Activated CD4-positive, alpha-beta T cell treated with anti-CD3 and anti-CD28 coated beads, Interleukin-2, Interleukin-4, amounts not matched to agents 100 ng/mL and 50 ng/mL, durations not matched to agents 16 hours and 8 hours (primary cell): ENCODE measurements at regions not wholly inside any gene's neighbourhood (a gene's known extent, or its start where the extent isn't known, plus 50 kb on each side); places are given as distances from the start of the nearest gene placed in this dataset.

Experiments
- DNase-seq: peaks from one replicate; pipeline ENCODE4 v3.0.0-alpha.2; 2020; ENCODE audit warnings: low spot score

DNA sequence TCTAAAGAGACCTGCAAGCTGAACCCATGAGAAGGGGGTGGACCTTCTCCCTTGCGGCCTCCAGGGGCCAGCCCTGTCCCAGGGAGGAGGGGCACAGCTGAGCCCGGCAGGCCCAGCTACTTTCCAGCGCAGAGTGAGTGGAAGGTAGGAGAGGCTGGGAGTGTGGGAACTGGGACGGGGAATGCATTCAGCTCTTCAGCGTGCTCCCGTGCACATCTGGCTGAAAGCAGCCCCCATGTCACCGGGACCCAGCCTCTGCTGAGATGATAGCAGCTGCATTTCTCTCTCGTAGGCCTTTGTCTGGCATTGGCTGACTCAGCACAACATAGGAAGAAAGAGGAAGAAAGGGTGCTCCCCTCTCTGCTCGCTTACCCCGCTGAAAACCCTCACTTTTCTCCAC lies 951.5 kb downstream of the TBC1D22A start:
- no peak for DNase-seq

DNA sequence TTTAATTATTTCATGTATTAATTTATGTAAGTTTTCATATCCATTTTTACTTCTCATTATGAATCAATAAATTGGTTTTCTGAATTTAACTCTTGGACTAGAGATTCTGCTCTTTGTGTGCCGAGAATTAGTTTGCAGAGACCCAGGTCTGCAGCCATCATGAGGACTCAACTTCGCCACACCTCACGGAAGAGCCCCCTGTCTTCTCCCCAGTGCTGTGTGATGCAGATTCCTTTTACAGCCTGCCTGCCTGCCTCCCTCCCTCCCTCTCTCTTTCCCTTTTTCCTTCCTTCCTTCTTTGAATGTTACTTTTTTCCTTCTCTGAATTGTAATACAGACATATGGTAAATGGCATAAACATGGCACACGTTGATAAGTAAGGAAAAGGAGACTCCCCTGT lies 947.7 kb downstream of the TBC1D22A start:
- no peak for DNase-seq

DNA sequence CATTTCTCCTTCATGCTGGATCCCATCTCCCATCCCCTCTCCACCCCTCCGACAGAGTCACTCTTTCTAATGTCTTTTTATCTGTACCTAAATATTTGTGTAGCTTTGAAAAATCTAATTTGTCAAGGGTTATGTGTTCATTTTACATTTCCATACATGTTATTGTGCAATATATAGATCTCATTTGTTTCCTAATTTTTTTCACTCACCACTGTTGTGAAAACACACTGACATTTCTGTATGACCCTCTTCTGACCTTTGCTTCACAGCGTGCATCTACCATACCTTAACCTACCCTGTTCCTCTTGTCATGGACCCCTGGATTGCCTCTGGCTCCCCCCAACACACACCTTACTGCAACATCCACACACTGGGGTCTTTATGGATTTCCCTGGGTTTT lies 942.9 kb downstream of the TBC1D22A start:
- no peak for DNase-seq

DNA sequence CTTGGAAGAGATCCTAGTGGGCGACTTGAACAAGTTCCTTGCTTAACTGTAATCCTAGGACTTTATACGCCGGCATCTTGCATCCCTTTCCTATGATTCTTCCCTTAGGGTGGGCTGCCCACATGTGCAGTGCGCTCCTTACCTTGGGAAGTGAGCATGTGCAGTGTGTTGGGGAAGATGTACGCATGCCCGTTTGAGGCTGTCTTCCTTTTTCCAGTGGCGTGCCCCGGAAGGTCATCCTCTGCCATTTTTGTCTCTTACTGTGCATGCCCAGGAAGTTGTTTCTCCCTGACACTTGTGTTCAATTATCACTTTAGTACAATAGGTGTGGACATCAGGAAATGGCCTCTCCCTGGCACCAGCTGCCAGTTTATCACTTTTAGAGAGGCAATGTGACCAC lies 936.5 kb downstream of the TBC1D22A start:
- no peak for DNase-seq

DNA sequence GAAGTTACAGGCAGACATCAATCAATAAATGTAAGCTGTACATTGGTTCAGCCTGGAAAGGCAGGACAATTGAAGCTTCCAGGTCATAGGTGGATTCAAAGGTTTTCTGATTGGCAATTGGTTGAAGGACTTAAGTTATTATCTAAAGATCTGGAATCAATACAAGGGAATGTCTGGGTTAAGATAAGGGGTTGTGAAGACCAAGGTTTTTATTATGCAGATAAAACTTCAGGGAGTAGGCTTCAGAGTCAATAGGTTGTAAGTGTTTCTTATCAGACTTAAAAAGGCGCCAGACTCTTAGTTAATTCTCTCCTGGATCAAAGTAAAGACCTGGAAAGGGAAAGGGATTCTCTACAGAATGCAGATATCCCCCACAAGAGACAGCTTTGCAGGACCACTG lies 935.4 kb downstream of the TBC1D22A start:
- DNase-seq: no peak

DNA sequence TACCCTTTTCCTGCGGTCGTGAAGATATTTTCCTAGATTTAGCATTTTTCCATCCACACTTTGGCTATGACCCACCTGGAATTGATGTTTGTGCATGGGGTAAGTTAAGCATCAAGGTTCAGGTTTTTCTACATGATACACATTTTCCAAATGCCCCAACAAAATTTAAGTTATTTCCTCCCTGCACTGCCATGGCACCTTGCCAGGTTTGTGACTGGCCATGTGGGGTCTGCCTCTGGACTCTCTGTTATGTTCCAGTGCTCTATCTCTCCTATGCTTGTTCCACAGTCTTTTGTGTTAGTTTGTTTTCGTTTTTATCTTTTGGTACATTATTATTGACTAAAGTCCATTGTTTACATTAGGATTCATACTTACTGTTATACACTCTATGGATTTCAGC lies 934.3 kb downstream of the TBC1D22A start:
- no peak for DNase-seq

DNA sequence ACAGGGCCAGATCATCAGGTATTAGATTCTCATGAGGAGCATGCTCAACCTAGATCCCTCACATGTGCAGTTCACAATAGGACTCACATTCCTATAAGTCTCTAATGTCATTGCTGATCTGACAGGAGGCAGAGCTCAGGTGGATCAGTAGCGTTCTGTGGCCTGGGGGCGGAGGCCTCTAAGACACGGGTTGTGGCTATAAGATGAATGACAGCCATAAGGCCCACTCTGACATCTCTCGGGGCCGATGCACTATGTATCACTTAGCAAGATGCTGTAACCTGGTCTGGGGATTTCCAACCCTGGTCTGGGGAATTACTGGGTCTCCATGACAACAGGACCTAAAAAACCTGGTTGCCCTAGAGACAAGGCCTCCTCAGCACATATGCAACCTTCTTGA lies 932.7 kb downstream of the TBC1D22A start:
- DNase-seq: no peak

DNA sequence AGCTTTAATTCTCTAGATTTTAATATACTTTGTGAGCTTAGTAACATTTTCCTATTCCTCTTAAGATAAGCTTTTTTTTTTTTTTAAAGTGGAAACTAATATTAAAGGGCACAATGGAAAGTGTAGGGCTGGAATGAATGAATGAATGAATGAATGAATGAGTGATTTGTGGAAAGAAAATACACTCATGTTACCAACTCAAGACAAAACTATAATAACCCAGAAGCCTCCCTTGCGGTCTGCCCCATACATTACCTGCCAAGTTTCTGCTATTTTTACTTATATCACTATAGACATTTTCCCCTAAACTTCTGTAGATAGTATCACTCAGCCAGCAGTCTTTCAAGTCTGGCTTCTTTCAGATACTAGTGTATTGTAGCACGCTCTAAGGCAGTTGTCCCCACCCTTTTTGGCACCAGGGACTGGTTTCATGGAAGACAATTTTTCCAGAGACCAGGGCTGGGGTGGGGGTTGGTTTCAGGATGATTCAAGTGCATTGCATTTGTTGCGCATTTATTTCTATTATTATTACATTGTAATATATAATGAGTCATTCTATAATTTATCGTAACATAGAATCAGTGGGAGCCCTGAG lies 932.2 kb downstream of the TBC1D22A start:
- no peak for DNase-seq

DNA sequence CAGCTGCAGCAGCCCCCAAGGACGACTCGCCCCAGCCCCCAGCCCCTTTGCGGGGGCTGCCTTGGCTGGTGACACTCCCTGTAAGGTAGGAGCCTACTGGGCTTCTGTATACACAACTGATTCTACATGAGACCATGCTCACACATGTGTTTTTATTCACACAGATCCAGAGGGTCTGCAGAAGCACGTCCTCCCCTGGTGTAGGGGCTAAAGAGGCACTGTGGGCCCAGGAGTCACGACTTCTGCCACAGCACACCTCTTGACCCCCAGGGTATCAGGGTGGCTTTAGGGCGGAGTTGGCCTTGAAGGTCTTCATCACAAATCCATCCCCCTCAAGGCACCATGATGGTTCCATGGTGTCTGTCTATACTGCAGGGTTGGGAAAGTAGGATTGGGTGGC lies 931.2 kb downstream of the TBC1D22A start:
- no peak for DNase-seq

DNA sequence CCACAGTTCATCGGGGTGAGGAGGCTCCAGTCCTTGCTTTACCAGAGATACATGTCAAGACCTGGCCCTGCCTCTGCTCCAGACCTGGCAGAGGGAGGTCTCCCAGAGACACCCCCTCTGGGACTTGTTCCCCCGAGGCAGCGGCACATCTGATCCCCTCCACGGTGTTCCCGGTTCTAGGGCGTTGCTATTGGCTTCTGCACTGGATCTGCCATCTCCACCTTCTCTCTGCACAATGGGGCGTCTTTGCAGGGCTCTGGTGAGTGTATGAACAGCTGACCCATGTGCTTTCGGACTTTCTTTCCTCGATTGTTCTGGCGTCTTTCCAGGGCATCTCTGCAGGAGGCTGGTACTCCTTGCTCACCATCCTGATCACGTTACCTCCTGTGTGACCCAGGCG lies 930.4 kb downstream of the TBC1D22A start:
- no peak for DNase-seq

DNA sequence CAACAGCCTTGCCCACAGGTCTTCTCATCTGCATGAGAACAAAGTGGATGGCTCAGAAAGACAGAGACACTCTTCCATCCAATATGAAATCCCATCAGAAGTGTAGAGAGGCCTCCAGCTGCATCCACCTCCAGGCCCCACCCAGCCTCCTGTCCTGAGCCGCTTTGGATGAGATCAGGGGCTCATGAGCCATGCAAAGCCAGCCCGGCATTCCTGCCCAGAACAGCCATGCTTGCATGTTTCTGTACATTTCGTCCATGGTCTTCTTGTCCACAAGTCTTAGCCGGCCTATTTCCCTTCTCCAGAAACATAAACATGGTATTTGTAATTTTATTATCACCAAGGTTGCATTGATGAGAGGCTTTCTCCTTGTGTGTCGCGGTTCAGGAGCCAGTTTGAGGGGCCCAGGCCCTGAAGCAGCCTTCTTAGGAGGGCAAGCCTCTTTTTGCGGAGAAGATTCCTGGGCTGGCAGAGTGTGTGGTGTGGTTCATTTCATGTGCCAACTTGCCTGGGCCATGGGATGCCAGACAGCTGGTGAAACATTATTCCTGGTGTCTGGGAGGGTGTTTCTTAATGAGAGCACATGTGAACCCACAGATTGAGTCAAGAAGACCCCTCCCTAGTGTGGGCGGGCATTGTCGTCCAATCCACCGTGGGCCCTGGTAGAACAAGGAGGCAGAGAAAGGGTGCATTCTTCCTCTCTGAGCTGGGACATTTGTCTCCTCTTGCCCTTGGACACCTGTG lies 928.9 kb downstream of the TBC1D22A start:
- DNase-seq: no peak

DNA sequence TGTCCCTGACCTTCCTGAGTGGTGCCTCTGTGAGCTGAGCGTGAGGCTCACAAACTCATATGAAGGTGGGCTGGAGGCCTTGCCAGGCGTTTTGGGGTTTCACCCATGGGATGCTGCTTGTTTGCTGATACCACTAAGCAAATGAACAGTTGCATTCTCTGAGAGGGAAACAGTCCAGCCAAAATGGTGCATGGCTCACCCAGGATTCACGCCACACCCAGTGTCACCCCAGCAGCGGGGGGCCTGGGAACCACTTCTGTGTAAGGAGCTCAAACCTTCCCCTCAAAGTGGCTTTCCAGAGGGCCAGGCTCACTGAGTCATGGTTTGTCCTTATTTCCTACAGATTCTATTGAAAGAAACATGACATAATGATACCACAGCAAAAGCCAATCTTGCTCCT lies 928.1 kb downstream of the TBC1D22A start:
- no peak for DNase-seq

DNA sequence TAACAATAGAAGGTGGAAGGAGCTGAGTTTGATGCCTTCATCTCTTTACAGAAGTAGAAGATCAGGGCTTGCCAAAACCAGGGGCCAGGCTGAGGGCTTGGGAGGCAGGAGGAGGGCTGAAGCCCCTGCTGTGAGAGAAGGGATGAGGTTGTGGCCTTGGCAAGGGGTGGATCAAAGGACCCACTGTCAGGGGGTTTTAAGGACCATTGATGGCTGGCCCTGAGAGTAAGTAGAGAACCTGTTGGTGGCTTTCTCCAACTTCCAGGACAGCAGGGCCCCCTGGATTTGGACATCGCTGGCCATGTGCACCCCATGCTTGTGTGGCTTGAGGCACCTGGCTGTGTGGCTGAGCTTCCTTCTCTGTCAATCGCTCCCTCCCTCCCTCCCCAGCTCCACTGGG lies 927.7 kb downstream of the TBC1D22A start:
- DNase-seq: no peak

DNA sequence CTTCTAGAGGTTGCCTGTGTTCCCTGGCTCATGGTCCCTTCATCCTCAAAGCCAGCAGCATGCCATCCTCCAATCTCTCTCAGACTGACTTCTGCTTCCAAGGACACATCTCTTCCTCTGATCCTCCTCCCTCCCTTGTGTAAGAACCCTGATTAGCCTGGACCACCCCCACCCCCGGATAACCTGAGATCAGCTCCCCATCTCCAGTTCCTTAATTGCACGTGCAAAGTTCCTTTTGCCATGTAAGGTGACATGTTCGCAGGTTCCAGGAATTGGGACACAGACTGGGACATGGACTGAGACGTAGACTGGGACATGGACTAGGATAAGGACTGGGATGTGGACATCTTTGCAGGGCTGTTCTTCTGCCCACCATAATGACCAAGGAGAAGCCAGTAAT lies 925.3 kb downstream of the TBC1D22A start:
- no peak for DNase-seq

DNA sequence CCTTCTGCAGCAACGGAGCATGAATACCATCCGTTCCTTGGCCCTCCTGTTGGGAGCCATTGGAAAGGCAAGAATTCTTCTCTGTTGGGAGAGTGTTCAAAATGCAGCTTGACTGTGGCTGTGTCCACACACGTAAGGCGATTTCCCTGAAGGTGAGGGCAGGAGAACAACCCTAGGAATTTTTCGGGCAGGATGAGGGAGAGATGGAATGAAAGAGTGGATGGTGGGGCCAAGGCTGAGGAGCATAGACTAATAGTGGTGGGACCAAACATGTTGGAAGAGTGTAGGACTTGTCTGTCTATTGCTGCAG lies 924.9 kb downstream of the TBC1D22A start:
- DNase-seq: no peak

DNA sequence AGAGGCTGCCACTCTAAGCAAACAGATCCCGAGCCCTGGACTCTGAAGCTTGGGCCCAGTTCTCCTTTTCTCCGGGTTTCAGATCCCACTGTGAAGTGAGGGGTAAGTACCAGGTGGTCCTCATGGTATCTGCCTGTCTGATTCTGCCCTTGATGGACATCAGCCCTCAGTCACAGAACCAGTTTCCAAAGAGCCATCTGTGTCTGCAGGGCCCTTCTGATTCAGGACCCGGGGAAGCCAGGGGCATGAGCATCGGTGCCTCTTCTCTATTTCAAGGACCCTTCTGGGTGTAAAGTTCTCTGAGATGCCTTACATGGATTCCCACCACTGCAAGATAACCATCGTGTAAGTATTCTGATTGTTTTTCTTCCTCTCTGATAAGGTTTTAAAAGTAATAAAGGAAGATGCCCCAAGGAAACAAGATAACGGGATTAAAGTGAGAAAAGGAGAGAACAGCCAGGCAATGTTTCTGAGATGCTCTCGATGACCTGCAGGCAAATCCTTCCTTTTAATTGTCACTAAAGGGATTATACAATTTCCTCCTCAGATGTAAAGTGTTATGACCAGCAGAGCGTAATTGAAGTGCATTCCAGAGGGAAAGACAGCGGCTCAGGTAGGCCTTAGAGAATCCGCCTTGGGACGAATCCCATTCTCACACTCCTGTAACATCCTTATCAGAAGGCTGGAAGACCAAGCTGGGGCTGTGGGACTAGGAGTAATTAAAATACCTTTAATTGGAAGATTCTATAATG lies 924.3 kb downstream of the TBC1D22A start:
- no peak for DNase-seq

DNA sequence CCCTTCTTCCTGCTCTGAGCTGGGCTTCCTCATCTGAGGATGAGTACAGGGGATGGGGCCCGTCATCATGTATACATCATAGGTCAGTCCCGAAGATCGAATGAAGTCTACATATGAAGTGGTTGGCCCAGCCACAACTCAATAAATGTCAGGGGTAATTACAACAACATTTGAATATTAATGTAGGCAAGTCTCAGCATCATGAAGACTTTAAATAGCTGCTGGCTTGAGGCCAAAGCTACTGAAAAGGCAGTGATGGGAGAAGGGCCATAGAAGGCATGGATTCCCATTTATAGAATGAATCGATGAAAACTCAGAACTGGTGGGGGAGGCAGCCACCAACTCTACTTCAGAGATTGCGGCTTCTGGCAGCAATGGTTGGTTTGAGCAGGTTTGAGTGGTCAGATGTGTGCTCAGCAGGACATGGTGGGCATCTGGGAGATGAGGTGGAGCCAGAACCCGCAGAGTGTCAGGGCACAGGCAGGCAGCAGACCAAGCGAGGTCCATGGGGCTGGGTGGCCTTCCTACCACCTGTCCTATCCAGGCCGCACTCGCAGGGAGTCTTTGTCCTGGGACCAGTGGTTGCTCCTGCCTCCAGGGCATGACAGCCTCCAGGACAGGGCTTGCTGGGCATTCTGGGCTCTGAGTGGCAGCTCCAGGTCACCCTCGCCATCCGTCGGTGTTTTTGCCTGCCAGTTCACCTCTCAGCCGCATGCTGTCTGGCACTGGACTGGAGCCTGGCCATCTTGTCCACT lies 919.1 kb downstream of the TBC1D22A start:
- no peak for DNase-seq

DNA sequence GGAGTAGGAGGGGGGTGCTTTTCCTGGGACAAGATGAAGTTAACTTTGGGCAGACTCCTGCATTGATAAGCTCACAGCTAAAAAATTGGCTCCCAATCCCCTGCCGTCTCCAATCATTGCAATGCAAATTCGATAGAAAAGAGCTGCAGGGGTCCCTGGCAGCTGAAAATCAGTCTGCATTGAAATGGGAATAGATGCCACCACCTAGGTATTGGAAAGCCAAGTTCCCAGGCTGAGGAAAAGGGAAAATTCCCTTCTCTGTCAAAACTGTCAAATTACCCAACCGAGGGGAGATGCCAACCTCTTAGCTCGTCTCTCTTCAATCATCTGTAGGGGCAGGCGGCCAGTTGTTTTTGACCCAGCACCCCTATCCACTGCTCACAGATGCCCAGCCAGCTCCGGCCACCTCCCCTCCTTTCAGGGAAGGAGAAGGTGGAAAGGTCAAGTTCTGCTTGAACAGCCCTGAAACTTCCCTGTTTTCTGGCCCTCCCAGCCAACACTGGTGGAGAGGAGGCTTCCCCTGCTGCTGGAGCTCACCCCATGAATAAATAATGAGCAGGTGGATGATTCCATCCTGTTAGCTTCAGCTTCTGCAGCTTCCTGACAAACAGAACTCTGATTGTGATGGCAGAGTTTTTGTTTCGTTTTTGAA lies 916.3 kb downstream of the TBC1D22A start:
- DNase-seq: no peak

DNA sequence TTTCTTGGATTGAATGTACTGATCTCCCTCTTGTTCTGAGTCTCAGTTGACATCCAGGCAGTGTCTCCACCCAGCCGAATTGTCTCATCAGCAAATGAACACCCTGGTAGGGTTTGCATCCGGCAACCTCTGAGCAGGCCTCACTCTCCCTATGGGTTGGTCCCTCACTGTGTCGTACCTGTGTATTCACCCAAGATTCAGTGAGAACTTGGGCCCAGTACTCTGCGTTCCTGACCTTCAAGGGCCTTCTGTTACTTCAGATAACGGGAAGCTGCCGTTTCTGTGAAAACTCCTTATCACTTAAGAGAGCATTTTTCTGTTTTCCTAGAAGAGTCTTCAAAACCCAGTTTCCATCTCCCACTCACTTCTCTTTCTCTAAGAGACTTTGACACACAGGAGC lies 915.6 kb downstream of the TBC1D22A start:
- DNase-seq: no peak

DNA sequence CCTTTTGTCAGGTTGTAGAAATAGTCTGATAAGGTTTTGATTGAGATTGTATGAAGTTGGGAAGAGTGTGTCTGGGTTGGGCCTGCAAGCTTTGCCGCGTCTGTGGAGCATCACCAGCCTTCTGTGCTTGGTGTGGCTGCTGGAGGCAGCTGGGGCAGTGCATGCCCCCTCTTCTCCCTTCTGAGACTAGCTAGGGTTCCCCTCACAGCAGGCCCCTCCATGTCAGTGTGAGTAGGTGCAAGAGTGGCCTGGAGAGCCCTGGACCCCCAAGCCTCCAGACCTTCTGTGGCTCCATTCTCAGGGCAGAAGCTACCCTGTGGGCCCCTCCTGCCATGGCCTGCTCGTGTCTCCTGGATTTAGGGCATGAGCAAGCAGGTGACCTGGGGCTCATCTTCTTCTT lies 914.2 kb downstream of the TBC1D22A start:
- DNase-seq: no peak

DNA sequence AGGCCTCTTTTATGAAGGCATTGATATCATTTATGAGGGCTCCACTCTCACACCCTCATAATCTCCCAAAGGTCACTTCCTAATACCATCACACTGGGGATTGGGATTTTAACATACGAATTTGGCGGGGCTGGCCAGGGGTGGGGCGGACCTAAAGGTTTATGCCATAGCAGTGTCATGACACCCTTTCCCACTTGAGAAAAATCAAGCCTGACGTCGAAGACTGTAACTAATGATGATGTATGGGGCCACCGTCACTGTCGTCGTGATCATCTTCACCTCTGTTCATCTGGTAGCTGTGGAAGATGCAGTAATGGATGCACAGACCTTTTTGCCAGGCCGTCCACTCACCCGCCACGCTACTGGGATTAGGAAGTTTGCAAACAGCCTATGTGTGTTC lies 912.1 kb downstream of the TBC1D22A start:
- no peak for DNase-seq

DNA sequence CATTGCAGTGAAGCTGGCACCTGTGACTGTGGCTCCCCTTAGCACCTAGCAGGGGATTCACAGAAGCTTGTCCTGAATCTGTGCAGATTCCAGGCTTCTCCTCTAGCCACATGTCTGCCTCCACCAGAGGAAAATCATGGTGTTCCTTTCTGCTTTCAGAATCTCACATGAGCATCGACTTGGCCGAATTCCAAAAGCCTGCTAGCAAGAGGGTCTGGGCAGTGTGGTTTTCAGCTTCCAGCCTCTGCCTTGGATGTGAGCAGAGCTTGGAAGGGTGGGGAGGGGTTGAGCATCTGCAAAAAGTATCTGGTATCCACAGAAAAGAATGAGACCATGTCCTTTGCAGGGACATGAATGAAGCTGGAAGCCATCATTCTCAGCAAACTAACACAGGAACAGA lies 911.1 kb downstream of the TBC1D22A start:
- DNase-seq: no peak
